GM12875 (cell line): ENCODE measurements at regions not wholly inside any gene's neighbourhood (a gene's known extent, or its start where the extent isn't known, plus 50 kb on each side); places are given as distances from the start of the nearest gene placed in this dataset.
"Not testable (repeated sequence)": the region's sequence is repeated elsewhere in the genome, so short reads cannot be mapped to it uniquely, and the experiment has no call there.

Experiments
- H3K4me3 ChIP-seq: one replicate; pipeline ENCODE4 v1.5.1; 2011; ENCODE audit warnings: low read depth, low read length, control low read depth
- TF ChIP-seq, protein P1 (sequence below): IDR thresholded peaks from 2 replicates; pipeline ENCODE4 v1.5.1; 2011; ENCODE audit warnings: low read depth, mild to moderate bottlenecking, control low read depth, inconsistent platforms, low read length, moderate library complexity, borderline replicate concordance; ENCODE audit not compliant: insufficient read depth

DNA sequence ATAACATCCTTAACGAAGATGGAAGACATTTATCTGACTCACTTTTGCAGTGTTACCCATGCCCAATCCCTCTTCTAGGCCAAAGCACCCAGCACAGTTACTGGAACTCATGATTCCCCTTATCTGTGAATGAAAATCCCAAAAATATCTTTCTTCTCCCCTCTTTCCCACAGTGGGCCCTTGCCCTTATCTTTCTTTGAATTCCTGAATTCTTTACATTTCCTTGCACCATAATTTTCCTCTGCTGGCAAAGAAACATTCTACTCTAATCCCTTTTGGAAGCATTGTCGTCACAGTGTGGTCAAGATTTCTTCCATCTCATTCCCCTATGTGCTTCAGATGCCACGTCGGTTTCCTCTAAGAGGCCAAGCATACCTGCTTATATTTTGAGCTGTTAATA, 135.9 kb upstream of the LIFR start:
- H3K4me3 ChIP-seq, result no peak overlapping the region
- TF ChIP-seq, protein P1, sequence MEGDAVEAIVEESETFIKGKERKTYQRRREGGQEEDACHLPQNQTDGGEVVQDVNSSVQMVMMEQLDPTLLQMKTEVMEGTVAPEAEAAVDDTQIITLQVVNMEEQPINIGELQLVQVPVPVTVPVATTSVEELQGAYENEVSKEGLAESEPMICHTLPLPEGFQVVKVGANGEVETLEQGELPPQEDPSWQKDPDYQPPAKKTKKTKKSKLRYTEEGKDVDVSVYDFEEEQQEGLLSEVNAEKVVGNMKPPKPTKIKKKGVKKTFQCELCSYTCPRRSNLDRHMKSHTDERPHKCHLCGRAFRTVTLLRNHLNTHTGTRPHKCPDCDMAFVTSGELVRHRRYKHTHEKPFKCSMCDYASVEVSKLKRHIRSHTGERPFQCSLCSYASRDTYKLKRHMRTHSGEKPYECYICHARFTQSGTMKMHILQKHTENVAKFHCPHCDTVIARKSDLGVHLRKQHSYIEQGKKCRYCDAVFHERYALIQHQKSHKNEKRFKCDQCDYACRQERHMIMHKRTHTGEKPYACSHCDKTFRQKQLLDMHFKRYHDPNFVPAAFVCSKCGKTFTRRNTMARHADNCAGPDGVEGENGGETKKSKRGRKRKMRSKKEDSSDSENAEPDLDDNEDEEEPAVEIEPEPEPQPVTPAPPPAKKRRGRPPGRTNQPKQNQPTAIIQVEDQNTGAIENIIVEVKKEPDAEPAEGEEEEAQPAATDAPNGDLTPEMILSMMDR, result no peak

DNA sequence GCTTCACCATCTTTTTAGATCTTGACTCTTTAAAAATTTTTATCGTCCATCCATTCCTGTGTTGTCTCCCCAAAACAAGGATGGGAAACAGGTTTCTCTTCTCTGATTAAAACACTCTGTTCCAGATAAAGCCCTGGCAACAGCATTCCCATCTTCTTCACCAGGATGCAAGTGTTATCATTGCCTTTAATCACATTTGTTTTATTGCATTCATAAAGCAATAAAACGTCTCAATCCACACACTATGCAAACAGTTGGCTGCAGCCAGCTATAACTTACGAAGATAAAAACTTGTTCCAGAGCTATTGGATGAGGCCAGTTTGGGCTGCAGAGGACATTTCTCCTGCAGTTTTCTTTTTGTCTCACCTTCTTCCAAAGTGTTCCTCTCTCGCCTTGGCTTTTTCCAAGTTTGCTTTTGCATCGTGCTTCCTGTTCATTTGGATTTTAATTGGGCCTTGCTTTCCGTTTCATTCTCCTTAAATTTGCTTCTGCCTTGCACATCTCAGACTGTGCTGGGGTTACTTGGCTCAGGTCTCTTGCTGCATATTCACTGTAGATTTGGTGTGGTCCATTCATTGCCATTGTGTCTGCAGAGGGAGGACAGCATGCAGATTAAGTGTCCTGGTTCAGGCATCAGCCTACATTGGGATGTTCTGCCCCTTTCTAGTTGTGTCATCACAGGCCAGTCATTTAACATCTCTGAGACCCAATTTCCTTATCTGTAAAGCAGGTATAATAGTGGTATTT, 136.5 kb upstream of the LIFR start:
- TF ChIP-seq, protein P1, result no peak
- H3K4me3 ChIP-seq, result no peak overlapping the region

DNA sequence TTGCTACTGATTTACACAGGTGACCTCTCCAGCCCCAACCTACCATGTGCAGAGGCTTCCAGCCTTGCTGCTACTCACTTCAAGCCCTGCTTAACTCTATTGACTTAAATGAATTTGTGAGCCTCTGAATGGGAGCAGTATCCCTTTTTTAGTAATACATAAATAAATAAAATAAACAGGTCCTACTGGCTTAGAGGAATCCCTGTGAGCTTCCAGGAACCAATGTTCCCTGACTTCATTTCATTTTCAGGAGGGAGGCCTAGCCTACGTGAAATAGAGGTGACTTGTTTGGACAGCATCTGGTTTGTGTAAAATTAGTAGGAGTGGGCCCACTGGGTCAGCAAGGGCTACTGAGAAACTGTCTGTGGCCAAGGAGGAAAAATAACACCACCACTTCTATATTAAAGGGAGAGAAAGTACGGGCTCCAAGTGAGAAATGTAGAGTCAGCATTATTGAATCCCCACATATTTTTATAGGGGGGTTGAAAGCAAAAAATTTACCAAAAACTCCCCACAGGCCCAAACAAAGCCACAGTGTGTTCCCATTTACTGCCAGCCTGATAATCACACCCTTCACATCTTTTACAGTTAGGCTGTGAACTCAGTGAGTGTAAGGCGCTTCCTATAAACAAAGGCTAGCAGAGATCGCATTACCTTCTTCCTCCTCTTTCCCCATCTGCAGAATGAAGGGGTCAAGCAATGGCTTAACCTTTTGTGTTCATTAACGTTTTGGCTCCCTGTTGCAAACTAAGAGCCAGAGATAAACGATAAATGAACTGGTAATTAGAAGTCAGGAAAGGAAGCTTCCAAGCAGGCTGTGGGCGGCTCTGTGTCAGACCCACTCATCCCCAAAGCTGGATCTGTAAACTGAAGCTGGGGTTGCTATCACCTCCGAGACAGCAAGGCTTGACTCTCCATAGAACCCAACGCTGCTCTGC, 138.8 kb upstream of the LIFR start:
- TF ChIP-seq, protein P1, result no peak
- H3K4me3 ChIP-seq, result no peak overlapping the region

DNA sequence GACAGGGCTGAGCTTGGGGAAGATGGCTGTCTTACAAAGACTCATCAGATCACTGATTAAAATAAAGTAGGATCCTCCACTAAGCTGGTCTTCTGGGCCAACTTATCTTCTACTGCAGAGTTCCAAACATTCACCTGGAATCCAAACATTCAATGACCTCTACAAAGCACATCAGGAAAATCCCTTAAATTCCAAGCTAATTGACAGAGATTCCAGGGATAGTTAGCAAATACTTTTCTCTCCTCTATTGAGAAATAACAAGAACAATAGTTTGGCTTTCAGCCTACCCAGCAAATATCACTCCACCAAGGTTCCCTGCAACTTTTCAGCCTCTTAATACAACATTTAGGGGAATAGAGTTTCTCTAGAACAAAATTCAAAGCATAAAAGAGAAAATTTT, 140.6 kb upstream of the LIFR start:
- TF ChIP-seq, protein P1, result no peak
- no peak overlapping the region for H3K4me3 ChIP-seq

DNA sequence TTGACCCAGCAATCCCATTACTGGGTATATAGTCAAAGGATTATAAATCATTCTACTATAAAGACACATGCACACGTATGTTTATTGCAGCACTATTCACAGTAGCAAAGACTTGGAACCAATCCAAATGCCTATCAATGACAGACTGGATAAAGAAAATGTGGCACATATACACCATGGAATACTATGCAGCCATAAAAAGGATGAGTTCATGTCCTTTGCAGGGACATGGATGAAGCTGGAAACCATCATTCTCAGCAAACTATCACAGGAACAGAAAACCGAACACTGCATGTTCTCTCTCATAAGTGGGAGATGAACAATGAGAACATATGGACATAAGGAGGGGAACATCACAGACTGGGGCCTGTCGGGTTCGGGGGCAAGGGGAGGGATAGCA, 140.3 kb upstream of the OSMR start:
- not testable (repeated sequence) for H3K4me3 ChIP-seq

DNA sequence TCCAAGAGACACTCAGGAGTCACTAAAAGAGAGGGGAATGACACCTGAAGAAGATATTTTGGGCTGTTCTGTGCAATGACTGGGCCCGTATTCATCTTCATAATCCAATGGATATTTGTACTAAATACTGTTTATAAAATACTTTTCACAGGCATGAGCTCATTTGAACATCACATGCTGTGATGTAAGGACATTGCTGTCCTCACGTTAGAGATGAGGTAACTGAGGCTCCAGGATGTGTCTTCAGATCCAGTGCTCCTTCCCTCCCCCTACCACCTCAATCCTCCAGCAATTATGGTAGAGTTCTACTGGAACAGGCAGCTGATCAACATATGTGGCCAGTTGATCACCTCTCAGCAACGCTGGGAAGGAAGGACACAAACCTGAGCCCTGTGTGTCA, 139.4 kb upstream of the OSMR start:
- H3K4me3 ChIP-seq, result no peak overlapping the region
- TF ChIP-seq, protein P1, result no peak

DNA sequence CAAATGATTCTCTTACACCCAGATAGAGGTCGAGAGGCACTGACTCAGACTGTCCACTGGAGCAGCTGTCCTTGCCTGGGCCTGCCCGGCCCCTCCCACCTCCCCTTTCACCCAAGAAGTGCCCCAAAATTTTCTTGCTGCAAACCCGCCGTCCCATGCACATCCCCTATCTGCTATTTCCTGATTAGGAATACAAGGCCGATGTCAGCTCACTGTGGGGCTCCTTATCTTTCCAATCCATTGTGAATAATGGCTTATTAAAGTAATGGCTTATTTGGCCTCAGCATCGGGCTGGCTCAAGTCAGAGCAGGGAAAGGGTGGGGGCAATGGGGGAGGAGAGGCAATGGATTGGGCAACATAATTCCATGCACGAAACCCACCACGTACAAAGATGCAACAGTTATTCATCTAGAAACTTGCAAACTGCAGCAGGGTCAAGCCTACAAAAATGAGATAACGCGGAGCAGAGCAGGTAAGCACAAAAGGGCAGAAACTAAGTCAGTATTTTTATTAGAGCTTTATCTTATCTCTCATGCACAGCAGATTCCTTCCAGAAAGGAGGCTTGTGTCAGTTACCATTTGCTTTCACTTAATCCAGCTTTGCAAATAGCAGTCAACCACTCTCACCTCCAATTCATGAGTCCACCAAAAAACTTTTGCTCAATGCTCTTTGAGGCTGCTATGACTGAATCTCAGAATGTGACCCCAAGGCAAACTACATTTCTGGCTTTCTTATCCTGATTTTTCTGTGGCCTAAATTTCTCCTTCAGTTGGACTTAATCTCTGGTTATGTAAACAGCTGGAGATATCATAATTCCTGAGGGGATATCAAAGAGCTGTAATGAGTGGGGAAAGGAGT, 138.2 kb upstream of the OSMR start:
- TF ChIP-seq, protein P1, result no peak
- H3K4me3 ChIP-seq, result no peak overlapping the region
